Right atrium auricular region (tissue), 2 donors: ENCODE measurements at regions not wholly inside any gene's neighbourhood (a gene's known extent, or its start where the extent isn't known, plus 50 kb on each side); places are given as distances from the start of the nearest gene placed in this dataset.

Experiments
- DNase-seq: peaks from one replicate; pipeline ENCODE4 v3.0.0-alpha.2; 2019; ENCODE audit warnings: low spot score
- H3K27ac ChIP-seq, 2 donors: fragments of 200-600 bp; sonication (generic); 1 replicate in 1 of 2; 2 replicates in 1 of 2; pipeline ENCODE4 v1.5.1; 2016 to 2019
- H3K27me3 ChIP-seq, 2 donors: fragments of 200-600 bp; sonication (generic); one replicate each; pipeline versions ENCODE4 v1.5.1 to v1.6.0; 2017 to 2019
- H3K36me3 ChIP-seq: fragments of 200-600 bp; sonication (generic); one replicate; pipeline ENCODE4 v1.5.1; 2016
- H3K4me1 ChIP-seq, 2 donors: fragments of 200-600 bp; sonication (generic); one replicate each; pipeline versions ENCODE4 v1.5.1 to v1.6.0; 2017 to 2019
- H3K4me3 ChIP-seq, 2 donors: fragments of 200-600 bp; sonication (generic); 1 replicate in 1 of 2; 2 replicates in 1 of 2; pipeline ENCODE4 v1.5.1; 2017 to 2019; ENCODE audit warnings: mild to moderate bottlenecking in 1 of 2, moderate library complexity in 1 of 2
- H3K9me3 ChIP-seq, 2 donors: fragments of 200-600 bp; sonication (generic); one replicate each; pipeline ENCODE4 v1.5.1; 2019
- TF ChIP-seq, protein P1 (sequence below), 2 donors: fragments of 200-600 bp; sonication (generic); IDR thresholded peaks; one replicate each; pipeline ENCODE4 v1.5.1; 2019; ENCODE audit warnings: antibody characterized with exemption in 2 of 2

DNA sequence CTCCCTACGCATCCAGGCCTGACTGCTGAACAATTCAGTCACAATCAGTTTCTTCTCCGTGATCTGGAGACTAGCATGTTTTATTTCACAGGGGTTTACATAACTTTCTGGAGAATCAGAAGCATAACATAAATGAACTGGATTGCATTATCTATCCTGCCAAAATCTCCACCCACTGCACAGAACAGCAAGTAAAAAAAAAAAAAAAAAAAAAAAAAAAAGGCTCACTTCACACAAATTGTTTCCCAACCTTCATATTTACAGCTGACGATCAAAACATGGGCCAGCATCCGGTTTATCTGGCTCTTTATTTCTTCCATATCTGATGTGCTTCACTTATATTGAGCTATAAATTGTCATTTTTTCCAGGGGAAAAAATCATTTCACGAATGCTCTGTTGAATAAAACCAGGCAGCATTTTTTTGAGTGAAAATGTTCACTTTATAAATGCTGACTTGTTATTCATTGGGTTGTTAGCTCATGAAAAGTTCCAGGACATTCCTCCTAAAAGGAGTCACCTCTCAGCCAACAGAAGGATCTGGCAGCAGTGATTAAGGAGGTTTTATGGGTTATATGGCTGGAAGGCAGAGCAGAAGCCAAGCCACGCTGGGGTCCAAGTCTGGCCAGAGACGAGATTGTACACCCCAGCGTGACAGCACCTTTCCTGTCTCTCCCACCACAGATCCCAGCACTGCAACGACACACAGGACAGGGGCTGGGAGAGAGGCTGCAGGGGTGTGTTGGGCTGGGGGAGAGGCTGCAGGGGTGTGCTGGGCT is 51.2 kb upstream of the GLI2 start:
- H3K9me3 ChIP-seq = no peaks in the 10 kb centered on the region
- H3K4me1 ChIP-seq = peaks cover 0 to 4% of the 10 kb centered on the region in 2 donors
- no peak for DNase-seq

DNA sequence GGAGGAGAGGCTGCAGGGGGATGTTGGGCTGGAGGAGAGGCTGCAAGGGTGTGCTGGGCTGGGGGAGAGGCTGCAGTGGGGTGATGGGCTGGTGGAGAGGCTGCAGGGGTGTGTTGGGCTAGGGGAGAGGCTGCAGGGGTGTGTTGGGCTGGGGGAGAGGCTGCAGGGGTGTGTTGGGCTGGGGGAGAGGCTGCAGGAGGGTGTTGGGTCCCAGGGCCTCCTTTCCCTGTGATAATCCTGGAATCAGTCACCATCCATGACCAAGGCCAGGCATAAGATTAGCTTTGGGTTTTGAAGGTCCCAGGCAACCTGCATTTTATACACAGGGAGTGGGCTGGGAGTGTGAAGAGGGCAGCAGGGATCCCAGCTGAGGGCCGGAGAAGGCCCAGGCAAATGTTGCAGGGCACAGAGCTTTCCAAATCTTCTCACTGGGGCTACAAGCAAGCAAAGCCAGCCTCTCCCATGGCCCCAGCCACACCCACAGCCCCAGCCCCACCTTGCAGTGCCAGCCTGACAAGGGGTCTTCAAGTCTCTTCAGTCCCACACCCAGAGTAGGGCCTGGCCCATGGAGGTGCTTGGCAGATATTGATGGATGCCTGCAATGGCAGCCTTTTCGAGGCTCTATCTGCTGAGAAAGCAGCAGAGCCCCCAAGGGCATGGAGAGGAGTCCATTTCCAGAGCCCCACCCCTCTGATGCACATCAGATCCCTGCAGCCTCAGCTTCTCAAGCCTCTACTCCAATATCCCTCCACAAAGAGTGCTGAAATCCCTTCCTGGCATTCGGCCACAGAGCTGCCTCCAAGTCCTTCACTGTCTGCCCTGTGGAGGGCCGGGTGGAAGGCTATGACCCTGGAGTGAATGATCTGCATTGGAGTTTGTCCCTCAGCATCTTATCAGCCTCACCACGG is 50.3 kb upstream of the GLI2 start:
- no peak for DNase-seq
- TF ChIP-seq, protein P1, sequence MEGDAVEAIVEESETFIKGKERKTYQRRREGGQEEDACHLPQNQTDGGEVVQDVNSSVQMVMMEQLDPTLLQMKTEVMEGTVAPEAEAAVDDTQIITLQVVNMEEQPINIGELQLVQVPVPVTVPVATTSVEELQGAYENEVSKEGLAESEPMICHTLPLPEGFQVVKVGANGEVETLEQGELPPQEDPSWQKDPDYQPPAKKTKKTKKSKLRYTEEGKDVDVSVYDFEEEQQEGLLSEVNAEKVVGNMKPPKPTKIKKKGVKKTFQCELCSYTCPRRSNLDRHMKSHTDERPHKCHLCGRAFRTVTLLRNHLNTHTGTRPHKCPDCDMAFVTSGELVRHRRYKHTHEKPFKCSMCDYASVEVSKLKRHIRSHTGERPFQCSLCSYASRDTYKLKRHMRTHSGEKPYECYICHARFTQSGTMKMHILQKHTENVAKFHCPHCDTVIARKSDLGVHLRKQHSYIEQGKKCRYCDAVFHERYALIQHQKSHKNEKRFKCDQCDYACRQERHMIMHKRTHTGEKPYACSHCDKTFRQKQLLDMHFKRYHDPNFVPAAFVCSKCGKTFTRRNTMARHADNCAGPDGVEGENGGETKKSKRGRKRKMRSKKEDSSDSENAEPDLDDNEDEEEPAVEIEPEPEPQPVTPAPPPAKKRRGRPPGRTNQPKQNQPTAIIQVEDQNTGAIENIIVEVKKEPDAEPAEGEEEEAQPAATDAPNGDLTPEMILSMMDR (IDR thresholded peaks at IDR 0.05) = no peak
- no peak overlapping the region for H3K27ac ChIP-seq

More for the DNA sequence above, 51.2 kb upstream of the GLI2 start:
- TF ChIP-seq, protein P1 (IDR thresholded peaks at IDR 0.05) = no peak
- Histone ChIP-seq H3K4me3 (no peak overlapping the region), H3K27ac (no peak overlapping the region), H3K27me3 (no peaks in the 10 kb centered on the region), H3K36me3 (no peaks in the 10 kb centered on the region)

More for the DNA sequence above, 50.3 kb upstream of the GLI2 start:
- no peak overlapping the region for H3K4me3 ChIP-seq
- H3K36me3 ChIP-seq = no peaks in the 10 kb centered on the region
- H3K9me3 ChIP-seq = no peaks in the 10 kb centered on the region
- H3K4me1 ChIP-seq = no peaks in the 10 kb centered on the region
- H3K27me3 ChIP-seq = no peaks in the 10 kb centered on the region
